ENCODE measurements at regions not wholly inside any gene's neighbourhood (a gene's known extent, or its start where the extent isn't known, plus 50 kb on each side); places are given as distances from the start of the nearest gene placed in this dataset.

GRCh38 chr2:17252258-17252657, 266.0 kb downstream of the RAD51AP2 start:
- Histone ChIP-seq H3K36me3 (ENCODE audit: control insufficient read depth in 2 of 2, insufficient read depth in 2 of 2, low read length in 1 of 2) (no peaks in the 10 kb centered on the region), H3K27ac (ENCODE audit: low read depth in 2 of 2, low read length in 1 of 2) (no peak overlapping the region), H3K9me3 (ENCODE audit: control insufficient read depth in 2 of 2, insufficient read depth in 1 of 2, low read depth in 1 of 2, low read length in 1 of 2) (no peaks in the 10 kb centered on the region), H3K4me3 (ENCODE audit: low read depth in 1 of 2, low read length in 2 of 2) (no peak overlapping the region), H3K4me1 (ENCODE audit: control insufficient read depth in 2 of 2, insufficient read depth in 2 of 2, low read length in 1 of 2) (no peaks in the 10 kb centered on the region), H3K27me3 (ENCODE audit: control insufficient read depth in 1 of 2, insufficient read depth in 2 of 2, low read length in 2 of 2) (no peaks in the 10 kb centered on the region)
- WGBS, 2 donors: 76 to 81% methylated on average over 4 of the region's 4 CpGs

GRCh38 chr2:17251171-17251570, 267.1 kb downstream of the RAD51AP2 start:
- WGBS, 2 donors: 81 to 86% methylated on average over 5 of the region's 5 CpGs

GRCh38 chr2:17249249-17249648, 269.0 kb downstream of the RAD51AP2 start:
- WGBS, 2 donors: 82 to 90% methylated on average over 7 of the region's 7 CpGs
- Histone ChIP-seq H3K27me3 (ENCODE audit: control insufficient read depth in 1 of 2, insufficient read depth in 2 of 2, low read length in 2 of 2) (no peaks in the 10 kb centered on the region), H3K4me3 (ENCODE audit: low read depth in 1 of 2, low read length in 2 of 2) (no peak overlapping the region)

More at GRCh38 chr2:17251171-17251570, 267.1 kb downstream of the RAD51AP2 start:
- no peak overlapping the region for H3K4me3 ChIP-seq (ENCODE audit: low read depth in 1 of 2, low read length in 2 of 2)
- no peaks in the 10 kb centered on the region for H3K9me3 ChIP-seq (ENCODE audit: control insufficient read depth in 2 of 2, insufficient read depth in 1 of 2, low read depth in 1 of 2, low read length in 1 of 2)
- H3K27ac ChIP-seq (ENCODE audit: low read depth in 2 of 2, low read length in 1 of 2): no peak overlapping the region
- H3K4me1 ChIP-seq (ENCODE audit: control insufficient read depth in 2 of 2, insufficient read depth in 2 of 2, low read length in 1 of 2): no peaks in the 10 kb centered on the region
- H3K27me3 ChIP-seq (ENCODE audit: control insufficient read depth in 1 of 2, insufficient read depth in 2 of 2, low read length in 2 of 2): no peaks in the 10 kb centered on the region
- H3K36me3 ChIP-seq (ENCODE audit: control insufficient read depth in 2 of 2, insufficient read depth in 2 of 2, low read length in 1 of 2): no peaks in the 10 kb centered on the region

GRCh38 chr2:17245906-17246305, 272.3 kb downstream of the RAD51AP2 start:
- Histone ChIP-seq H3K27me3 (ENCODE audit: control insufficient read depth in 1 of 2, insufficient read depth in 2 of 2, low read length in 2 of 2) (no peaks in the 10 kb centered on the region), H3K4me3 (ENCODE audit: low read depth in 1 of 2, low read length in 2 of 2) (no peak overlapping the region), H3K4me1 (ENCODE audit: control insufficient read depth in 2 of 2, insufficient read depth in 2 of 2, low read length in 1 of 2) (no peaks in the 10 kb centered on the region), H3K27ac (ENCODE audit: low read depth in 2 of 2, low read length in 1 of 2) (no peak overlapping the region), H3K36me3 (ENCODE audit: control insufficient read depth in 2 of 2, insufficient read depth in 2 of 2, low read length in 1 of 2) (no peaks in the 10 kb centered on the region), H3K9me3 (ENCODE audit: control insufficient read depth in 2 of 2, insufficient read depth in 1 of 2, low read depth in 1 of 2, low read length in 1 of 2) (no peaks in the 10 kb centered on the region)
- 22 to 47% methylated on average over 2 of the region's 2 CpGs for WGBS, 2 donors

More at GRCh38 chr2:17249249-17249648, 269.0 kb downstream of the RAD51AP2 start:
- Histone ChIP-seq H3K27ac (ENCODE audit: low read depth in 2 of 2, low read length in 1 of 2) (no peak overlapping the region), H3K36me3 (ENCODE audit: control insufficient read depth in 2 of 2, insufficient read depth in 2 of 2, low read length in 1 of 2) (no peaks in the 10 kb centered on the region), H3K4me1 (ENCODE audit: control insufficient read depth in 2 of 2, insufficient read depth in 2 of 2, low read length in 1 of 2) (no peaks in the 10 kb centered on the region), H3K9me3 (ENCODE audit: control insufficient read depth in 2 of 2, insufficient read depth in 1 of 2, low read depth in 1 of 2, low read length in 1 of 2) (no peaks in the 10 kb centered on the region)

GRCh38 chr2:17242813-17243485, 275.3 kb downstream of the RAD51AP2 start:
- H3K4me1 ChIP-seq (ENCODE audit: control insufficient read depth in 2 of 2, insufficient read depth in 2 of 2, low read length in 1 of 2): no peaks in the 10 kb centered on the region
- H3K36me3 ChIP-seq (ENCODE audit: control insufficient read depth in 2 of 2, insufficient read depth in 2 of 2, low read length in 1 of 2): no peaks in the 10 kb centered on the region
- 72 to 75% methylated on average over 3 of the region's 3 CpGs for WGBS, 2 donors
- H3K9me3 ChIP-seq (ENCODE audit: control insufficient read depth in 2 of 2, insufficient read depth in 1 of 2, low read depth in 1 of 2, low read length in 1 of 2): no peaks in the 10 kb centered on the region
- H3K4me3 ChIP-seq (ENCODE audit: low read depth in 1 of 2, low read length in 2 of 2): no peak overlapping the region
- no peak overlapping the region for H3K27ac ChIP-seq (ENCODE audit: low read depth in 2 of 2, low read length in 1 of 2)
- no peaks in the 10 kb centered on the region for H3K27me3 ChIP-seq (ENCODE audit: control insufficient read depth in 1 of 2, insufficient read depth in 2 of 2, low read length in 2 of 2)

GRCh38 chr2:17239550-17239949, 278.7 kb downstream of the RAD51AP2 start:
- H3K4me3 ChIP-seq (ENCODE audit: low read depth in 1 of 2, low read length in 2 of 2): no peak overlapping the region
- WGBS, 2 donors: 75 to 78% methylated on average over 3 of the region's 3 CpGs
- no peaks in the 10 kb centered on the region for H3K36me3 ChIP-seq (ENCODE audit: control insufficient read depth in 2 of 2, insufficient read depth in 2 of 2, low read length in 1 of 2)
- no peaks in the 10 kb centered on the region for H3K9me3 ChIP-seq (ENCODE audit: control insufficient read depth in 2 of 2, insufficient read depth in 1 of 2, low read depth in 1 of 2, low read length in 1 of 2)
- no peaks in the 10 kb centered on the region for H3K27me3 ChIP-seq (ENCODE audit: control insufficient read depth in 1 of 2, insufficient read depth in 2 of 2, low read length in 2 of 2)
- H3K4me1 ChIP-seq (ENCODE audit: control insufficient read depth in 2 of 2, insufficient read depth in 2 of 2, low read length in 1 of 2): no peaks in the 10 kb centered on the region
- H3K27ac ChIP-seq (ENCODE audit: low read depth in 2 of 2, low read length in 1 of 2): no peak overlapping the region

- Histone ChIP-seq H3K4me3 (ENCODE audit: low read depth in 1 of 2, low read length in 2 of 2) (no peak overlapping the region), H3K9me3 (ENCODE audit: control insufficient read depth in 2 of 2, insufficient read depth in 1 of 2, low read depth in 1 of 2, low read length in 1 of 2) (no peaks in the 10 kb centered on the region), H3K27ac (ENCODE audit: low read depth in 2 of 2, low read length in 1 of 2) (no peak overlapping the region), H3K27me3 (ENCODE audit: control insufficient read depth in 1 of 2, insufficient read depth in 2 of 2, low read length in 2 of 2) (no peaks in the 10 kb centered on the region), H3K36me3 (ENCODE audit: control insufficient read depth in 2 of 2, insufficient read depth in 2 of 2, low read length in 1 of 2) (no peaks in the 10 kb centered on the region), H3K4me1 (ENCODE audit: control insufficient read depth in 2 of 2, insufficient read depth in 2 of 2, low read length in 1 of 2) (no peaks in the 10 kb centered on the region)
- 72 to 77% methylated on average over 1 of the region's 1 CpG for WGBS, 2 donors
Observed at GRCh38 chr2:17235167-17235566, 283.1 kb downstream of the RAD51AP2 start.

GRCh38 chr2:17232776-17233556, 285.3 kb downstream of the RAD51AP2 start:
- Histone ChIP-seq H3K27ac (ENCODE audit: low read depth in 2 of 2, low read length in 1 of 2) (no peak overlapping the region), H3K4me1 (ENCODE audit: control insufficient read depth in 2 of 2, insufficient read depth in 2 of 2, low read length in 1 of 2) (no peaks in the 10 kb centered on the region), H3K9me3 (ENCODE audit: control insufficient read depth in 2 of 2, insufficient read depth in 1 of 2, low read depth in 1 of 2, low read length in 1 of 2) (no peaks in the 10 kb centered on the region), H3K36me3 (ENCODE audit: control insufficient read depth in 2 of 2, insufficient read depth in 2 of 2, low read length in 1 of 2) (no peaks in the 10 kb centered on the region), H3K4me3 (ENCODE audit: low read depth in 1 of 2, low read length in 2 of 2) (no peak overlapping the region), H3K27me3 (ENCODE audit: control insufficient read depth in 1 of 2, insufficient read depth in 2 of 2, low read length in 2 of 2) (no peaks in the 10 kb centered on the region)
- WGBS, 2 donors: 64 to 69% methylated on average over 4 of the region's 4 CpGs

GRCh38 chr2:17231394-17231965, 286.8 kb downstream of the RAD51AP2 start:
- no peak overlapping the region for H3K27ac ChIP-seq (ENCODE audit: low read depth in 2 of 2, low read length in 1 of 2)
- no peaks in the 10 kb centered on the region for H3K9me3 ChIP-seq (ENCODE audit: control insufficient read depth in 2 of 2, insufficient read depth in 1 of 2, low read depth in 1 of 2, low read length in 1 of 2)
- no peaks in the 10 kb centered on the region for H3K4me1 ChIP-seq (ENCODE audit: control insufficient read depth in 2 of 2, insufficient read depth in 2 of 2, low read length in 1 of 2)
- 82 to 91% methylated on average over 5 of the region's 5 CpGs for WGBS, 2 donors
- no peak overlapping the region for H3K4me3 ChIP-seq (ENCODE audit: low read depth in 1 of 2, low read length in 2 of 2)
- no peaks in the 10 kb centered on the region for H3K36me3 ChIP-seq (ENCODE audit: control insufficient read depth in 2 of 2, insufficient read depth in 2 of 2, low read length in 1 of 2)
- H3K27me3 ChIP-seq (ENCODE audit: control insufficient read depth in 1 of 2, insufficient read depth in 2 of 2, low read length in 2 of 2): no peaks in the 10 kb centered on the region

Measured in esophagus (tissue), 2 donors.